ENCODE measurements at regions not wholly inside any gene's neighbourhood (a gene's known extent, or its start where the extent isn't known, plus 50 kb on each side); places are given as distances from the start of the nearest gene placed in this dataset.
A peak's percentile ranks its signal among the peaks of the same experiment; 100 is the strongest.
"Not testable (repeated sequence)": the region's sequence is repeated elsewhere in the genome, so short reads cannot be mapped to it uniquely, and the experiment has no call there.

- no peak for DNase-seq
These were observed 76.7 kb downstream of the RIN2 start for GRCh38 chr20:19834783-19835182.

- DNase-seq = no peak
These were observed 77.6 kb downstream of the RIN2 start for GRCh38 chr20:19835533-19836222.

DNA sequence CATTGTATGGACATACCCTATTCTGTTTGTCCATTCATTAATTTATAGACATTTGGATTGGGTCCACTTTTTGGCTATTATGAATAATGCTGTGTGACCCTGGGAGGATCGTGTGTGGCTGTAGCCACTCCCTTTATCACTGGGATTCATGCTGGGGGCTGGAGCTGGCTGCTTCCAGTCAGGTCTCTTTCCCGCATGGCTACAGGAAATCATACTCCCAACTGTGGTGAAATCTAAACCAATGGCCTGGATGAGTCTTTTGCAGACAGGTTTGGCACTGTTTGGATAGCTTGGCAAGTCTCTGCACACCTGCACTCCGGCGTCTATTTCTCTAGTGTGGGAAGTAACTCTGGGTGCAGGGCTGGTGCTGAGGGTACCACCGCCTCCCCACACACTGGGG lies 80.4 kb downstream of the RIN2 start:
- DNase-seq = no peak

- DNase-seq = no peak
These were observed 81.0 kb downstream of the RIN2 start for GRCh38 chr20:19839053-19839452.

DNA sequence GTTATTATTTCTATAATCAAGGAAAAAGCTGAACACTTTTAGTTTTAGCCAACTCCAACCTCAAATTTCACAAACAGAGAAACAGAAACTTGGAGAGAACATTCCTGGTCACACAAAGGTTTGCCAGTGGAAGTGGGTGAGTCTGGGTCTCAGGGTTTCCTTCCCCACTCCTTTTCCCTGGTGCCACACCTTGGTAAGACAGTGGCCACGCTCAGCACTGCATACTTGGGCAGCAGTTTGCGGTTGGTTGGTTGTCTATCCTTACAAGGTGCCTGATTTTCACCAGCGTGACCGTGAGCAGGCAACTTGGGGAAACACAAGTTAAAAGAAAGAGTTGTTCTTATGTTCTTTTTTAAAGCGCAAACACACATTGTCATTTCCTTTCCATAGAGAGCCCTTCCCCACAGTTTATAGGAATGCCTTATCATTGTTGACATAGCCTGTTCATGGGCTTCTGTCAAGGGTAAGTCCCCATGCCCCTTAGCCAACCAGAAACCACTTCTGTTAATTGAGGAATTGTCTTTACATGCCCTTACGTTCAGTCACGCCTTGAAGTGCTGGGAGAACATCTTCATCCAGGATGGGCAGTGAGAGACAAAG lies 82.2 kb downstream of the RIN2 start:
- no peak for DNase-seq

- DNase-seq = no peak
These were observed 83.7 kb downstream of the RIN2 start for GRCh38 chr20:19841740-19842139.

GRCh38 chr20:19844850-19845249 lies 86.8 kb downstream of the RIN2 start:
- DNase-seq = not testable (repeated sequence)

DNA sequence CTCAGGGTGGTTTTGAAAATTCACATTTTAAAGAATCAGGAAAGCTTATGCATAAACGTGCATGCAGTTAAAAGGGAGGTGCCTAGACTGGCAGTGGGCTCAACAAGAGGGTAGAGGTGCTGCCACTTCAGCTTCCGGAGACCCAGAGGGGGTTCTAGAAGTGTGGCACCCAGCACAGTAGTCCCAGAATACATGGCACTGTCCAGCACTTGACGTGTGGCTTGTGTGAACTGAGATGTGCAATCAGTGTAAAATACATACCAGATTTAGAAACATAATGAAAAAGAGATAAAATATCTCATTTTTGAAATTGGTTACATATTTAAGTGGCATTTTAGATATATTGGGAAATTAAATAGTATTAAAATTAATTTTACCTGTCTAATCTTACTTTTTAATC lies 89.3 kb downstream of the RIN2 start:
- no peak for DNase-seq

DNA sequence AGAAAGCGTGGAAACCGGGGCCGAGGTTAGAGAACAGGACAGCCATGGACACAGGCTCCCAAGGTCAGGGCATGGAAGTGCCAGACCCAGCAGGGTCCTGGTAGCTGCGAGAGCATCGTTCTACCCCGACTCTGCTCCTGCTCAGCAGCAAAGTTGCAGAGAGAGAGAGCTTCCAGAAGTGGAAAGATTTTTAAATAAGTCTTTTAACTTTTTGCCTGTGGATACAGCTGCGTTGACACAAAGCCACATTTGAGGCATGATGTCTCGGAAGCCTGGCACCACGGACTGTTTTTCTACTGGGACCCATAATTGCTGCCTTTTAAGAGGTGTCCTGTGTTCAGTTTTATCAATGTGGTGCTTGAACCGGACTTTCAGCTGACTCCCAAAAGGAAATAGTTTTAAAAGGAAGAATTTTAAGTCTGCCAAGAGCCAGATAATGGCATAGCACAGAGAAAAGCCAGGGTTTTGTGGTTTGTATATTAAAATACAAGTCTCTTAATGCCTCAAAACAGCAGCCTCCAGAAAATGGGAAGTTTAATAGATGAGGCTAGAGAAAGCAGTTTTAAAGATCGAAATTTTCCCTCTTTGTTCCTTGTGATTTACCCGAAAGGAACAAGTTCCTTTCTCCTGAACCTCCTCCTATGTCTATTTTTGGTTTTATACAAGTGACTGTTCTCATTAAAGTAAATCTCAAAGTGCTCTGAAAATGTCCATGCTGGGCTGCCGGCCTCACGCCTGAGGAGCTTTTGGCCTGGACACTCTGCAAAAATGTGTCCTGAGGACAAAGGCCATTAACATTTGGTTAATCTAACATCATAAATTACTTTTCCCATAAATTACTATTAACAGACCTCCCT lies 91.5 kb downstream of the RIN2 start:
- no peak for DNase-seq

- DNase-seq = no peak
These were observed 92.1 kb downstream of the RIN2 start for GRCh38 chr20:19850198-19850533.

DNA sequence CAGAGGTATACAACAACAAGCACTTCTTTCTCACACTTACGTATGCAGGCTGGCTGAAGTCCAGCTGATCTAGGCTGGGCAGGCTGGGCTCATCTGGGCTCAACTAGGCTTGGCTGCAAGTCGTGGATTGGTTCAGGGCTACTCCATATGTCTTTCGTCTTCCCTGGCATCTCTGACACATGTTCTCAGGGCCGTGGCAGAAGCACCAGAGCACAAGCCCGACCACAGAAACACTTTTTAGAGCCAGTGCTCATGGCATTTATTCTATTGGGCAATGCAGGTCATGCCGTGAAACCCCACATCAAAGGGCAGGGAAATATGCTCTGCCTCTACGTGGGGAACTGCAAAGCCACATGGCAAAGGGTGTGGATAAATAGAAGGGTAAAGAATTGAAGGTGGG lies 93.8 kb downstream of the RIN2 start:
- no peak for DNase-seq

DNA sequence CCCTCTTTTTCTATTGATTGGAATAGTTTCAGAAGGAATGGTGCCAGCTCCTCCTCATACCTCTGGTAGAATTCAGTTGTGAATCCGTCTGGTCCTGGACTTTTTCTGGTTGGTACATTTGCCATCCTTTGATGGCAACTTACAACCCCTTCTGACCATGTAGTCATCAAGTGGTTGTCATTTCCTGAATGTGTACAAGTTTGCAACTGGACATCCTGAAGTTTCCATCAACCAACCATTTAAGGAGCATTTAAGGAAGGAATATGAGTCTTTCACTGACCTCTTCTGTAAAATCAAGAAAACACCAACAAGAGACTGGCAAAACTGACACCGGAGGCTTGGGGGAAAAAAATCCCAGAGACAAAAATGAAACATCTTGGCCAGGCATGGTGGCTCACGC lies 97.4 kb downstream of the RIN2 start:
- DNase-seq = no peak

DNA sequence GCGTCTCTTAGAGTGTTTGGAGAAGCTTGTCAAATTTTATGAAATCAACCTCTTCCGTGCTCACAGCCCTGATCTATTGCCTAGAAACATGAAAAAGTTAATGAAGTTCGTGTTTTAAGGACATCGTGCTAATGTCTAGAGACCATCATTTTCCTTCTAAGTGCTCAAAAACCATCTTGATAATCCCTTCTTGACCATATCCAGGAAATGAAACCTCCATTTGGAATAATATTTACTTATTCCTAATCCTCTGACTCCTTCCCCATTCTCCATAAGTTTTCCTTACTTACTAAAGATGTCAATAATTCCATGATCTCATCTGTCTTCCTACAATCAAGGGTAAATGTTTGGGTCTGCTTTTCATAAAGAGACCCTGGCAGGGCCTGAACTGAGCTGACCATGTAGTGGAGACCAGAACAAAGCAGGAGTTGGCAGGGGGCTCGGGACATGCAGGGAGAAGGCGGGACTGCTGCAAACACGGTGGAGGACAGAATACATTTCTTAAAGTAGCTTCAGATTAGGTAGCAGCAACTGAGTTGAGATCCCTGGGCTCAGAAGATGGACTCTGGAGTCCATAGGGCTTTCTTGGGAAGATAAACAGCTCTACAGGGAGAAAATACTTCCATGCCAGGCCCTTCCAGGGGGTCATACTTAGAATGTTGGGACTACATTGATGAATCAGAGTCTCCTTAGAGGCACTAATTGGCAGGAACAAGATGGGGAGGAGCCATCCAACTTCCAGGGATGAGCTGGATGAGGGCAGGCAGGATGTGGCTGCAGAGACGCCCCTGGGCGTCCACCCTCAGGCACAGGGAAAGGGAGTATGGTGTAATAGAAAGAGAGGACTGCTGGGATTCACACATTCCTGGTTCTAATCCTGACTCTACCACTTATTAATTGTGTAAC lies 100.7 kb downstream of the RIN2 start:
- DNase-seq = no peak

GRCh38 chr20:19859444-19859843 lies 101.4 kb downstream of the RIN2 start:
- DNase-seq = no peak

DNA sequence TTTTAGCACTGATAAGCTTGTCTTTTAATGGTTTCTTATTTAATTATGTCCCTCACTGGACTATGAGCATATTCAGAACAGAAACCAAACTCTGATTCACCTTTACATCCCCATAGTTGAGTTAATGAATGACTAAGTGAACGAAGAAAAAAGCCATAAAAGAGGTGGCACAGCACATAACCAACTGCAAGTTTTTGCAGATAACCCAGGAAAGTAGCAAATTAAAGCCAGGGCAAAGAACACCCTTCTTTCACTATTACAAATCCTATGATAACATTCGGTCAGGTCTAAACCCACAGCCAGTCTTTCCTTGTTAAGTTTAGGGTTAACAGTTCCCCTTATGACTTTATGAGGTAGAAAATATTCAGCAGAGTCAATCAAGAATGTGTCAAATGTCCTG lies 102.7 kb downstream of the RIN2 start:
- no peak for DNase-seq

DNA sequence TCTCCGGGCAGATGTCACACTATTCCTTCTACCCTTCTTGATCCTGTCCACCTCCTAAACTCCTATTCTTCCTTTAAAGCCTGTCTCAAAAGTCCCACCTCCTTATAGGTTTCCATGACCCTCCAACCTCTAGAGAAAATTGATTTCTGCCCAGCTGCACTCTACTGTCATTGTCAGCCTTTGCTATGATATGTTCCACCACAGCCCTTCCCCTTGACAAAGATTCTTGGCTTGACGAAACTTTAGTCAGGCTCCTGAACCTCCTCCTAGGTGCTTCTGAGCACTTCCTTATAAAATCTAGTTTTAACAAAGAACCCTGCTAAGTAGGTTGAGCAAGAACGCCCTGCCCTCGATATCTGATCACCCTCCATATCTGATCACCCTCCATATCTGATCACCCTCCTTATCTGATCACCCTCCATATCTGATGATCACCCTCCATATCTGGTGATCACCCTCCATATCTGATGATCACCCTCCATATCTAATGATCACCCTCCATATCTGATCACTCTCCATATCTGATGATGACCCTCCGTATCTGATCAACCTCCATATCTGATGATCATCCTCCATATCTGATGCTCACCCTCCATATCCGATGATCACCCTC lies 103.2 kb downstream of the RIN2 start:
- DNase-seq = no peak

DNA sequence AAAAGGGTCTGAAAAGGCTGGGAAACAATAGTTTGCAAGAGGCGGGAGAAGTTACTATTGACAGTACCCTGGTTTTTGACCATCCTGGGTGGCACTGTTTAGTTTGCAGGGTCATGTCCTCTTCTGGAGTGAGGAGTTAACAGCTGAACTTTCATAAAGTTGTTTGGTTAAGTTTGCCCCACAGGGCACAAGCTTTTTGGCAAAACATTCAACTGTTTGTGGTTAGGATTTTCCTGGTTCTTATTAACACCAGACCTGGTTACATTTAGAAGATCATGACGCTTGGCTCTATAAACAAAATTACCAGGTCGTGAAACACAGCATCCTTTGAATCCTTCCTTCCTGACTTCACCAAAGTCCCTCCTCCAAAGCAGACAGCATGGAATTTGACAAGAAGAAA lies 106.1 kb downstream of the RIN2 start:
- DNase-seq = no peak

DNA sequence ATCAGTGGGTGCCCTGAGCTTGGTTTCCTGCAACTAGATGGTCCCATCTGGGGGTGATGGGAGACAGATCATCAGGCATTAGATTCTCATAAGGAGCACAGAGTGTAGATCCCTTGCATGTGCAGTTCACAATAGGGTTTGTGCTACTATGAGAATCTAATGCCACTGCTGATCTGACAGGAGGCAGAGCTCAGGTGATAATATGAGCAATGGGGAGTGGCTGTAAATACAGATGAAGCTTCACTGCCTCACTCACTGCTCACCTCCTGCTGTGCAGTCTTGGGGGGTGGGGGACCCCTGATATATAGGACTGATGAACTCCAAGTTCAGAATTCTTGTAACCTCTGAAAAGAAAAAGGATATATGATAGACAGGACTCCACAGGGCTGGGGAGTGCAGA lies 108.0 kb downstream of the RIN2 start:
- DNase-seq = no peak

- DNase-seq = no peak
These were observed 109.0 kb downstream of the RIN2 start for GRCh38 chr20:19867074-19867473.

DNA sequence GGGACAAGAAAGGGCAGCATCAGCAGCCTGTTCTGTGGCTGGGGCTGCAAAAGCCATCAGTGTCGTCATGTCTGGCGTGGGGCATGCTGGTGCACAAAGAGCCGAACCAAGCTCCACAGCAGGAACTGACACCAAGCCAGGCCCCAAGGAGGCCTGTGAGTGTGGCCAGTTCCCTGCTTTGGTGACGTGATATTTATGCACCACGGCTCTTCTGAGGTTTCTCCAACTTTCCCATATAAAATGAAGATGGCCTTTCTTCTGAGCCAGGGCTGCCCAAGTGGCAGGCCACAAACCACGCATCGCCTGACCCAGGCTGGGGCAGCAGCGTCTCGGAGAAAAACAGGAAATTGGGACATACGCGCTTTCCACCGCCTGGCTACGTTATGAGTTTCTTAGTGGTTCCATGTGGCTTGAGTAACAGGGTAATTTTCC lies 109.9 kb downstream of the RIN2 start:
- DNase-seq = peak; percentile 66

- DNase-seq = no peak
These were observed 110.4 kb downstream of the RIN2 start for GRCh38 chr20:19868441-19868840.

DNA sequence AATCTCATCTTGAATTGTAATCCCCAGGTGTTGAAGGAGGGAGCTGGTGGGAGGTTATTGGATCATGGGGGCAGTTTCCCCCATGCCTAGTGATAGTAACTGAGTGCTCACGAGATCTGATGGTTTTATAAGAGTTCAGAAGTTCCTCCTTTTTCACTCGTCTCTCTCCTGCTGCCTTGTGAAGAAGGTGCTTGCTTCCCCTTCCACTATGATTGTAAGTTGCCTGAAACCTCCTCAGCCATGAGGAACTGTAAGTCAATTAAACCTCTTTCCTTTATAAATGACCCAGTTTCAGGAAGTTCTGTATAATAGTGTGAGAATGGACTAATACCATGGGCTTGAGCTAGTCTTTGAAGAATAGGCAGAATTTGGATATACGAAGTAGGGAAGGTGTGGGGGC lies 113.9 kb downstream of the RIN2 start:
- no peak for DNase-seq

Measured in CD4-positive, alpha-beta T cell treated with Interleukin-15 for 1 hour (primary cell).